Keratinocyte (primary cell): ENCODE measurements at regions not wholly inside any gene's neighbourhood (a gene's known extent, or its start where the extent isn't known, plus 50 kb on each side); places are given as distances from the start of the nearest gene placed in this dataset.

ENCODE experiments used
- EZH2 ChIP-seq: IDR thresholded peaks from one replicate; pipeline ENCODE4 v1.6.1; 2012; ENCODE audit warnings: inconsistent platforms, mild to moderate bottlenecking, low read length, moderate library complexity
- TF ChIP-seq, protein P1 (sequence below), 3 experiments: IDR thresholded peaks in 1 of 3; conservative IDR thresholded peaks in 1 of 3; optimal IDR thresholded peaks in 1 of 3; 2 replicates in 2 of 3; 3 replicates in 1 of 3; pipeline versions ENCODE3 to v1.5.1; 2011; ENCODE audit warnings: low read length in 3 of 3, mild to moderate bottlenecking in 3 of 3, moderate library complexity in 2 of 3, control low read depth in 1 of 3, inconsistent platforms in 1 of 3; ENCODE audit not compliant: insufficient read depth in 2 of 3; ENCODE audit errors: extremely low read depth in 1 of 3

DNA sequence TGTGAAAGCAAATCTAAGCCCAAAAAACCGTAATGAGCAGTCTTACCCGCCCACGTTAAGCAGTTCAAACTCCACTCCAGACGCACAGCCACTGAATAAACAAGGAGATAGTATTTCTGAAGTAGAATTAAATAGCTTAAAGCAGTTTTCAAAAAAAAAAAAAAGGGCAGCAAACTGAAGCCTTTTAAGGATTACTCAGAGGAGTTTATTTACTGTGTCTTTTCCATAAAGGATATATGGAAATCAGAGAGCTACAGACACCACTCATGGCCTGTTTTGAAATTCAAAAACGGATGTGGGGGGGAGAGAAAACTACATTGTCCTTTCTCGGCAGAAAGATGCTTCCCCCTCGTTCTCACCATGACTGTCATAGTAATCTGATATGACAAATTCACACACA lies 83.7 kb upstream of the IRX1 start:
- TF ChIP-seq, protein P1, sequence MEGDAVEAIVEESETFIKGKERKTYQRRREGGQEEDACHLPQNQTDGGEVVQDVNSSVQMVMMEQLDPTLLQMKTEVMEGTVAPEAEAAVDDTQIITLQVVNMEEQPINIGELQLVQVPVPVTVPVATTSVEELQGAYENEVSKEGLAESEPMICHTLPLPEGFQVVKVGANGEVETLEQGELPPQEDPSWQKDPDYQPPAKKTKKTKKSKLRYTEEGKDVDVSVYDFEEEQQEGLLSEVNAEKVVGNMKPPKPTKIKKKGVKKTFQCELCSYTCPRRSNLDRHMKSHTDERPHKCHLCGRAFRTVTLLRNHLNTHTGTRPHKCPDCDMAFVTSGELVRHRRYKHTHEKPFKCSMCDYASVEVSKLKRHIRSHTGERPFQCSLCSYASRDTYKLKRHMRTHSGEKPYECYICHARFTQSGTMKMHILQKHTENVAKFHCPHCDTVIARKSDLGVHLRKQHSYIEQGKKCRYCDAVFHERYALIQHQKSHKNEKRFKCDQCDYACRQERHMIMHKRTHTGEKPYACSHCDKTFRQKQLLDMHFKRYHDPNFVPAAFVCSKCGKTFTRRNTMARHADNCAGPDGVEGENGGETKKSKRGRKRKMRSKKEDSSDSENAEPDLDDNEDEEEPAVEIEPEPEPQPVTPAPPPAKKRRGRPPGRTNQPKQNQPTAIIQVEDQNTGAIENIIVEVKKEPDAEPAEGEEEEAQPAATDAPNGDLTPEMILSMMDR (optimal IDR thresholded peaks at IDR 0.05 in 1 of 3, IDR thresholded peaks at IDR 0.05 in 1 of 3, conservative IDR thresholded peaks at IDR 0.05 in 1 of 3; ENCODE audit: extremely low read depth in 1 of 3, insufficient read depth in 2 of 3, low read length in 3 of 3): no peak
- TF ChIP-seq EZH2: no peak
